GM21619 (cell line): ENCODE measurements at regions not wholly inside any gene's neighbourhood (a gene's known extent, or its start where the extent isn't known, plus 50 kb on each side); places are given as distances from the start of the nearest gene placed in this dataset.
"Not testable (repeated sequence)": the region's sequence is repeated elsewhere in the genome, so short reads cannot be mapped to it uniquely, and the experiment has no call there.

Experiments
- ATAC-seq: cut with Tn5 transposase; IDR thresholded peaks from one replicate; pipeline ENCODE4 v1.9.1; 2021; ENCODE audit not compliant: unreplicated experiment

- ATAC-seq: no peak
Observed at GRCh38 chr5:143638654-143639053, 173.3 kb upstream of the HMHB1 start.

- ATAC-seq: no peak
Observed at GRCh38 chr5:143636931-143637528, 174.9 kb upstream of the HMHB1 start.

GRCh38 chr5:143635888-143636287 lies 176.1 kb upstream of the HMHB1 start:
- no peak for ATAC-seq

- ATAC-seq: no peak
Observed at GRCh38 chr5:143635146-143635752, 176.7 kb upstream of the HMHB1 start.

GRCh38 chr5:143634689-143635088 lies 177.3 kb upstream of the HMHB1 start:
- ATAC-seq: no peak

- ATAC-seq: no peak
Observed at GRCh38 chr5:143629871-143630659, 181.9 kb upstream of the HMHB1 start.

- ATAC-seq: not testable (repeated sequence)
Observed at GRCh38 chr5:143625048-143625447, 186.9 kb upstream of the HMHB1 start.

GRCh38 chr5:143624465-143624864 lies 187.5 kb upstream of the HMHB1 start:
- ATAC-seq: no peak

GRCh38 chr5:143619040-143619439 lies 192.9 kb upstream of the HMHB1 start:
- no peak for ATAC-seq

- no peak for ATAC-seq
Observed at GRCh38 chr5:143618141-143618540, 193.8 kb upstream of the HMHB1 start.

GRCh38 chr5:143614831-143615230 lies 197.1 kb upstream of the HMHB1 start:
- ATAC-seq: no peak

GRCh38 chr5:143613329-143613728 lies 198.6 kb upstream of the HMHB1 start:
- ATAC-seq: no peak

- ATAC-seq: no peak
Observed at GRCh38 chr5:143610946-143611345, 201.0 kb upstream of the HMHB1 start.

GRCh38 chr5:143606043-143606752 lies 202.7 kb upstream of the NR3C1 start:
- ATAC-seq: peak; percentile 85

GRCh38 chr5:143605403-143606005 lies 202.0 kb upstream of the NR3C1 start:
- peak; percentile 68 for ATAC-seq

GRCh38 chr5:143601917-143602333 lies 198.4 kb upstream of the NR3C1 start:
- ATAC-seq: no peak

- ATAC-seq: no peak
Observed at GRCh38 chr5:143601357-143601756, 197.9 kb upstream of the NR3C1 start.

GRCh38 chr5:143600396-143601075 lies 197.1 kb upstream of the NR3C1 start:
- ATAC-seq: no peak

- no peak for ATAC-seq
Observed at GRCh38 chr5:143599474-143599873, 196.0 kb upstream of the NR3C1 start.

GRCh38 chr5:143596824-143597223 lies 193.3 kb upstream of the NR3C1 start:
- ATAC-seq: no peak
